K562 (cell line): ENCODE measurements at regions not wholly inside any gene's neighbourhood (a gene's known extent, or its start where the extent isn't known, plus 50 kb on each side); places are given as distances from the start of the nearest gene placed in this dataset.

Source experiments
- ATAC-seq: fragments of 200-7000 bp; cut with Tn5 transposase; 3 replicates; pipeline ENCODE4 v1.9.1; 2020; ENCODE audit warnings: moderate library complexity
- BruUV-seq: library from RNA; stranded (reverse); fragments of 400-500 nt; replicated peaks from 2 replicates; lab custom pipeline; 2021; lab: Mats Ljungman, UMichigan
- CTCF ChIA-PET: fragments of 300-600 bp; formaldehyde crosslinking; extraction: SDS; loops from one replicate; lab custom pipeline; 2021; ENCODE audit warnings: low intra/inter-chr PET ratio; lab: Yijun Ruan, JAX
- POLR2A ChIA-PET: fragments of 300-600, 350-650 bp; sonication (Branson Sonifier 250); formaldehyde crosslinking; extraction: SDS; loops from one replicate; lab custom pipeline; 2021; ENCODE audit warnings: antibody characterized with exemption, inconsistent platforms; lab: Yijun Ruan, JAX
- DNase-seq, 4 experiments: peaks; one replicate each; pipeline versions ENCODE4 v3.0.0 to v3.0.0-alpha.2; 2011 to 2018; ENCODE audit warnings: low spot score in 3 of 4, mixed read lengths in 3 of 4; ENCODE audit errors: extremely low read depth in 1 of 4
- FAIRE-seq: peaks from 2 replicates; lab custom pipeline; 2011; peaks lifted over from hg19 to GRCh38; lab: Jason Lieb, UNC
- H2AFZ ChIP-seq: 2 replicates; pipeline ENCODE4 v1.6.0; 2011; ENCODE audit warnings: low read depth, low read length, control low read depth, inconsistent platforms
- H3K27ac ChIP-seq: fragments of 200-600 bp; 3 replicates; pipeline ENCODE4 v1.8.0; 2011; ENCODE audit warnings: low read depth, mild to moderate bottlenecking, control low read depth, inconsistent platforms, low read length, moderate library complexity, mixed read lengths; ENCODE audit errors: extremely low read depth
- H3K27me3 ChIP-seq, 2 experiments: fragments of 300-600 bp in 1 of 2; 2 replicates in 1 of 2; 3 replicates in 1 of 2; pipeline versions ENCODE4 v1.6.0 to v1.8.0; 2011; ENCODE audit warnings: inconsistent platforms in 2 of 2, low read length in 2 of 2, mild to moderate bottlenecking in 1 of 2, mixed read lengths in 1 of 2, moderate library complexity in 1 of 2; ENCODE audit not compliant: control insufficient read depth in 2 of 2, insufficient read depth in 2 of 2
- H3K36me3 ChIP-seq: fragments of 300-600 bp; 3 replicates; pipeline ENCODE4 v1.8.0; 2011; ENCODE audit warnings: mild to moderate bottlenecking, low read length, inconsistent platforms; ENCODE audit not compliant: control insufficient read depth, insufficient read depth
- H3K4me1 ChIP-seq, 2 experiments: fragments of 200-600 bp in 1 of 2; replicated peaks in 1 of 2; 2 replicates in 1 of 2; 3 replicates in 1 of 2; pipeline versions ENCODE4 v1.5.1 to v1.8.0; 2011; ENCODE audit warnings: inconsistent platforms in 2 of 2, low read length in 2 of 2, mild to moderate bottlenecking in 1 of 2, mixed read lengths in 1 of 2, moderate library complexity in 1 of 2; ENCODE audit not compliant: control insufficient read depth in 2 of 2, insufficient read depth in 2 of 2
- H3K4me2 ChIP-seq: 2 replicates; pipeline ENCODE4 v1.6.1; 2011; ENCODE audit warnings: low read length, control low read depth, inconsistent platforms, mixed read lengths; ENCODE audit not compliant: insufficient read depth
- H3K4me3 ChIP-seq: fragments of 200-600 bp; sonication (generic), shearing (Covaris generic); 2 replicates; pipeline ENCODE4 v1.5.1; 2016; ENCODE audit warnings: control low read depth, inconsistent platforms
- H3K79me2 ChIP-seq: fragments of 200-600 bp; 3 replicates; pipeline ENCODE4 v1.8.0; 2011; ENCODE audit warnings: low read length, inconsistent platforms; ENCODE audit not compliant: control insufficient read depth, insufficient read depth
- H3K9ac ChIP-seq, 2 experiments: 2 replicates each; pipeline versions ENCODE4 v1.6.0 to v1.6.1; 2011; ENCODE audit warnings: low read depth in 2 of 2, low read length in 2 of 2, control low read depth in 1 of 2, inconsistent platforms in 1 of 2, mild to moderate bottlenecking in 1 of 2, mixed read lengths in 1 of 2; ENCODE audit not compliant: insufficient read depth in 1 of 2
- H3K9me1 ChIP-seq: one replicate; pipeline ENCODE4 v1.6.0; 2011; ENCODE audit warnings: inconsistent platforms, mild to moderate bottlenecking, low read length, moderate library complexity; ENCODE audit not compliant: control insufficient read depth, insufficient read depth
- H3K9me3 ChIP-seq: replicated peaks from 2 replicates; pipeline ENCODE4 v1.5.1; 2011; ENCODE audit warnings: low read depth, low read length, inconsistent platforms; ENCODE audit not compliant: control insufficient read depth, insufficient read depth
- H4K20me1 ChIP-seq: replicated peaks from 2 replicates; pipeline ENCODE4 v1.6.1; 2011; ENCODE audit warnings: low read length, inconsistent platforms, mixed read lengths; ENCODE audit not compliant: control insufficient read depth, insufficient read depth
- HDAC1 ChIP-seq, 2 experiments: fragments of 450-650 bp; IDR thresholded peaks; 2 replicates each; pipeline ENCODE4 v1.6.1; 2016 to 2017; ENCODE audit warnings: inconsistent platforms in 1 of 2, mild to moderate bottlenecking in 1 of 2, moderate library complexity in 1 of 2
- NFE2L1 ChIP-seq: fragments of 450-650 bp; IDR thresholded peaks from 2 replicates; pipeline ENCODE4 v1.6.1; 2016; ENCODE audit warnings: missing genetic modification characterization, low read depth, mild to moderate bottlenecking, missing compliant biosample characterization, moderate library complexity, borderline replicate concordance
- NR2C2 ChIP-seq, 2 experiments: fragments of 200-800 bp in 1 of 2; sonication (Bioruptor generic) in 1 of 2; sonication (generic) in 1 of 2; formaldehyde crosslinking in 1 of 2; IDR thresholded peaks; 2 replicates each; pipeline versions ENCODE4 v1.6.1 to v1.8.0; 2016 to 2022; ENCODE audit warnings: mild to moderate bottlenecking in 1 of 2, missing compliant biosample characterization in 1 of 2, missing genetic modification characterization in 1 of 2, missing genetic modification reagents in 1 of 2
- WGBS: fragments of 100-300 bp; shearing (Covaris generic); methylation state at CpG from one replicate; pipeline ENCODE4 v1.1.6; 2016; ENCODE audit warnings: low coverage, mixed read lengths; ENCODE audit not compliant: insufficient coverage; ENCODE audit errors: missing lambda C conversion rate; 5-methylcytosine and 5-hydroxymethylcytosine counted together
- in situ Hi-C: fragments of 300-500 bp; cut with MboI; formaldehyde crosslinking; loops from 4 replicates; pipeline ENCODE4 v1.15.0; 2018; ENCODE audit warnings: inconsistent platforms, mixed read lengths
- intact Hi-C: fragments of 100-400 bp; cut with micrococcal nuclease; formaldehyde crosslinking; loops from 2 replicates; pipeline ENCODE4 v1.14.2; 2022
- TF ChIP-seq, protein P1 (sequence below): IDR thresholded peaks from 3 replicates; pipeline ENCODE4 v1.6.1; 2011; ENCODE audit warnings: borderline replicate concordance, mild to moderate bottlenecking; ENCODE audit not compliant: insufficient read length, insufficient read depth
- TF ChIP-seq, protein P2 (sequence below): fragments of 250-450 bp; sonication (Bioruptor Pico); IDR thresholded peaks from 2 replicates; pipeline ENCODE4 v1.4.0; 2020; ENCODE audit warnings: mild to moderate bottlenecking, moderate library complexity

DNA sequence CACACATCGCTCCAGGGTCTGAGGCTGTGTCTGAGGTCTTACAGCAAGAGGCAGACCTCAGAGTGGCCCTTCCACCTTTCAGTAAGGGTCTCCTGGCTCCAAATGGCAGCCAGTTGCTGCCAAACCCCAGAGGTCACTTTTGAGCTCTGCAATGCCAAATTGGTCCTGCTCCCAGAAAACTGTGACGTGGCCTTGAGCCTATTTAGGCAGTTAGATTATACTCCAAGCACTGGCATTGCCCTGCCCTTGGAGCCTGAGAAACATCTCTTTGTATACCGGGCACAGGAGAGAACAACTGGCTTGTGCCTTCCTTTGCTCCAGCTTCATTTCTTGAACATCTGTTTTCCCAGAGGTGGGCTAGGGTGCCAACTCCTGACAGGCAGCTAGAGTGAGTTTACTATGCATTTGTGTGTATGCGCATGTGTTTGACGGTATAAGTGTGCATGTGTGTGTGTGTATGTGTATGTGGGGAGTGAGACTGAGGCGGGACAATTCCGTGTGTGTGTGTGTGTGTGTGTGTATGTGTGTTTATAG lies 134.5 kb downstream of the IER5 start:
- no peak overlapping the region for H2AFZ ChIP-seq
- no peak overlapping the region for H3K4me2 ChIP-seq
- no peaks in the 10 kb centered on the region; the same call in 1 of the 2 replicates for H3K9me3 ChIP-seq
- POLR2A ChIA-PET, result interaction anchor here (0.9 to 1.6 kb wide), 4 partner anchors 9 to 27 kb away, joined by 3 to 4 read pairs (median 4); no protein-coding TSS in a partner anchor
- no peaks in the 10 kb centered on the region for H3K36me3 ChIP-seq
- in situ Hi-C loops, result no loop called here
- H3K27me3 ChIP-seq, result peaks cover 8 to 29% of the 10 kb centered on the region in 2 experiments
- no peak overlapping the region; a peak in 1 of 4 replicates for H3K9ac ChIP-seq
- FAIRE-seq (no peak), DNase-seq (no peak), ATAC-seq (no peak)
- intact Hi-C loops, result no loop called here
- H3K4me3 ChIP-seq, result no peak overlapping the region
- H3K79me2 ChIP-seq, result no peaks in the 10 kb centered on the region
- no peak overlapping the region for H3K27ac ChIP-seq
- no peak for TF ChIP-seq NFE2L1 (tag)
- no peak for TF ChIP-seq HDAC1 (IDR thresholded peaks at IDR 0.05)
- TF ChIP-seq, protein P1, sequence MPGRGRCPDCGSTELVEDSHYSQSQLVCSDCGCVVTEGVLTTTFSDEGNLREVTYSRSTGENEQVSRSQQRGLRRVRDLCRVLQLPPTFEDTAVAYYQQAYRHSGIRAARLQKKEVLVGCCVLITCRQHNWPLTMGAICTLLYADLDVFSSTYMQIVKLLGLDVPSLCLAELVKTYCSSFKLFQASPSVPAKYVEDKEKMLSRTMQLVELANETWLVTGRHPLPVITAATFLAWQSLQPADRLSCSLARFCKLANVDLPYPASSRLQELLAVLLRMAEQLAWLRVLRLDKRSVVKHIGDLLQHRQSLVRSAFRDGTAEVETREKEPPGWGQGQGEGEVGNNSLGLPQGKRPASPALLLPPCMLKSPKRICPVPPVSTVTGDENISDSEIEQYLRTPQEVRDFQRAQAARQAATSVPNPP, result no peak
- TF ChIP-seq, protein P2, sequence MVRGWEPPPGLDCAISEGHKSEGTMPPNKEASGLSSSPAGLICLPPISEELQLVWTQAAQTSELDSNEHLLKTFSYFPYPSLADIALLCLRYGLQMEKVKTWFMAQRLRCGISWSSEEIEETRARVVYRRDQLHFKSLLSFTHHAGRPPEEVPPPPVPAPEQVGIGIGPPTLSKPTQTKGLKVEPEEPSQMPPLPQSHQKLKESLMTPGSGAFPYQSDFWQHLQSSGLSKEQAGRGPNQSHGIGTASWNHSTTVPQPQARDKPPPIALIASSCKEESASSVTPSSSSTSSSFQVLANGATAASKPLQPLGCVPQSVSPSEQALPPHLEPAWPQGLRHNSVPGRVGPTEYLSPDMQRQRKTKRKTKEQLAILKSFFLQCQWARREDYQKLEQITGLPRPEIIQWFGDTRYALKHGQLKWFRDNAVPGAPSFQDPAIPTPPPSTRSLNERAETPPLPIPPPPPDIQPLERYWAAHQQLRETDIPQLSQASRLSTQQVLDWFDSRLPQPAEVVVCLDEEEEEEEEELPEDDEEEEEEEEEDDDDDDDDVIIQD (CRISPR knock-in tag), result no peak
- TF ChIP-seq NR2C2 (CRISPR knock-in tag; IDR thresholded peaks at IDR 0.05), result no peak
- no peak for TF ChIP-seq NR2C2 (tag; IDR thresholded peaks at IDR 0.05)
- no peaks in the 10 kb centered on the region for H3K4me1 ChIP-seq
- WGBS, result under 1% methylated on average over 7 of the region's 7 CpGs
- CTCF ChIA-PET, result no interaction called here
- no peaks in the 10 kb centered on the region for H3K9me1 ChIP-seq
- H4K20me1 ChIP-seq, result no peaks in the 10 kb centered on the region
- no TSS peak for BruUV-seq
